GM19023 (cell line): ENCODE measurements at regions not wholly inside any gene's neighbourhood (a gene's known extent, or its start where the extent isn't known, plus 50 kb on each side); places are given as distances from the start of the nearest gene placed in this dataset.
"Not testable (repeated sequence)": the region's sequence is repeated elsewhere in the genome, so short reads cannot be mapped to it uniquely, and the experiment has no call there.

Experiments
- ATAC-seq: cut with Tn5 transposase; IDR thresholded peaks from one replicate; pipeline ENCODE4 v1.9.1; 2021; ENCODE audit warnings: mild to moderate bottlenecking, moderate library complexity; ENCODE audit not compliant: unreplicated experiment

- no peak for ATAC-seq
These were observed 186.5 kb upstream of the TMEM72 start for GRCh38 chr10:44724415-44725174.

DNA sequence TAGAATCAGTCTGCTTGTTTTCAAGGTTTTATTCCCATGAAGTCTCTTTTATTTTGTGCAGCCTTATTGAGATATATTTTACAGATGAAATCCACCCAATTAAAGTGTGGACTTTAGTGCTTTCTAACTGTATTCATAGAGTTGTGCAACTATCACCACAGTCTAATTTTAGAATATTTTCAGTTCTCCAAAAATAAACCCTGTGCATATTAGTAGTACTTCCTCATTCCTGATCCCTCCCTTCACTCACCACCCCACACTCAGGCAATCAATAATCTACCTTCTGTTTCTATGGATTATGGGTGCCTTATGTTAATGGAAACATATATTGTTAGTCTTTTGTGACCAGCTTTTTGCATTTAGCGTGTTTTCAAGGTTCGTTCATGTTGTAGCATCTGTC, 185.7 kb upstream of the TMEM72 start:
- ATAC-seq, result no peak

DNA sequence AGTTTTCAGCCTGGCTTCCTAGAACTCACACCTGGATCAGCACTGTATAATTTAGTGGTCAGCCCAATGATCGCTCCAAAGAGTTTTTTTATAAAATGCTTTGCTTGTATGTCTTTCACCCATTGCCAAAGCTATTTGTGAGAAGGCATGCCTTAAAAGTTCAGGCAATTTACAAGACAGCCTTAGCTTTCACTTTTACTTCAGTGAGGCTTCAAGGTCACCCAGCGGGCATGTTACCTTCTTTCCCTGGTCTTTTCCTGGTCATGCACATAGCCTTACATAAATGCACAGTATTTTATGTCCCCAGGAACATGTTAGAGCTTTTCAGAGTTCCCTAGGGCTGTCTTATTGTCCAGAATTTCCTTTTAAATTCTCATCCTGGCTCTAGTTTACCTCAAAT, 179.9 kb upstream of the TMEM72 start:
- ATAC-seq, result no peak

DNA sequence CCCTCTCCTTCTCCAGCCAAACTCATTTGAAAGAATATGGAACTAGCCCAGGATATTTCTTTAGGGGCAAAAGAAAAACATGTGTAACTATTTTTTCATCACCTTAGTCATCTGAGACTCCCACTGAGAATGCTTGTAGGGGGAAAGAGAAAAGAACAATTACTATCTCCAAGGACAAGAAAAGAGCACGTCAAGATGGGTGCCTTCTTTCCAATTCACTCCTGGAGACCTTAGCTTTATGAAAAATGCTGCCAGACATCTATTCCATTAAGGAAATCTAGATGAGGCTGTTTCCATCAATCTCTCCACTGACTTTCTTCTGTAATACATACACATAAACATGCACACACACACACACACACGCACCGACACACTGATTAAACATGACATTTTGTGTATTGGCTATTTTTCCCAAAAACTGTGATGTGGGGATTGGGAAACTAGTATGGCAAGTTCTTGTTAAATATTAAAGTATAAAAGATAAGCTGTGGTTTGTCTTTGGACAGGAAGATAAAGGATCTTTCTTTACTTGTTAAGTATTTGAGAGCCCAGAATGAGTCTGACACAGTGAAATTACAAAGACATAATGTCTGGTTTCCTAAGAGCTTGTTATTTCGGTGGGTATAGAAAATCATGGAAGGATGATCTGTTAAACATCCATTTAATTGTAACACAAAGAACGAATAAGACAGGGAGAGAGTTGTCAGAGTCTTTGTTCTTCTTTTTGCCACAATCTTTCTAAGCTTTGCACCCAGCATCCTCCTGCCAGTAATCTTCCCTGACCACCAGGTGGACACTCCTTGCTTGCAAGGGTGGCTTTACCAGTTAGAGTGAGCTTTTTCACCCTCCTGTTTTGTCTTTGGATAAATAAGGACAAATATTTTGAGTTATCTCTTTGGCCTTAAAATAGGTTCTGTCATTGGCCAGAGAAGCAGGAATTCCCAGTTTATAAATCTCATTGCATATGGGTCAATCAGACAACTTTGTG, 177.3 kb upstream of the TMEM72 start:
- no peak for ATAC-seq

GRCh38 chr10:44742248-44742647, 168.9 kb upstream of the TMEM72 start:
- ATAC-seq, result no peak

DNA sequence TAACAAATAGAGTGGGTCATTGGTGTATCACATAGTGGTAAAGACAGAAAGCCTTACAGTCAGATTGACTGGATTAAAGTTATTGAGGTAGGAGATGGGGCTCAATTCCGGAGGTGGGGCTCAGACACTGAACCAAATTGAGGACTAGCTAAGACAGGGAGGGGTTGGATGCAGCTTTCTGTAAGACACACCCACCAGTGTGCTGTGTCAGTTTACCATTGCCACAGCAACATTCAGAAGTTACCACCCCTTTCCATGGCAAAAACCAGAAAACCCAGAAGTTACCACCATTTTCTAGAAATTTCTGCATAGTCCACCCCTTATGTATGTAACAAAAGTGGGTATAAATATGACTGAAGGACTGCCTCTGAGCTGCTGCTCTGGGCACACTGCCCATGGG, 167.6 kb upstream of the TMEM72 start:
- ATAC-seq, result no peak

DNA sequence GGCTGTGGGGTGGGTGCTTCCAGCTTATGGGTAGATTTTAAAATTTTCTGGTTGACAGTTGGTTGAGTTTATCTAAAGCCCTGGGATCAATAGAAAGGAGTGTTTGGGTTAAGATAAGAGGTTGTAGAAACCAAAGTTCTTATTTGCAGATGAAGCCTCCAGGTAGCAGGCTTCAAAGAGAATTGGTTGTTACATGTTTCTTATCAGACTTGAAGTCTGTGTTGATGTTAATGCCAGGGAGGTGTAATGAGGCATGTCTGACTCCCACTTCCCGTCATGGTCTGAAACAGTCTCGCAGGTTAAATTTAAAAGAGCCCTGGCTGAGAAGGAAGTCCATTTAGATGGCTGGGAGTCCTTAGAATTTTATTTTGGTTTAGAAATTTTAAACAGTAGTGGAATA, 165.2 kb upstream of the TMEM72 start:
- ATAC-seq, result no peak

DNA sequence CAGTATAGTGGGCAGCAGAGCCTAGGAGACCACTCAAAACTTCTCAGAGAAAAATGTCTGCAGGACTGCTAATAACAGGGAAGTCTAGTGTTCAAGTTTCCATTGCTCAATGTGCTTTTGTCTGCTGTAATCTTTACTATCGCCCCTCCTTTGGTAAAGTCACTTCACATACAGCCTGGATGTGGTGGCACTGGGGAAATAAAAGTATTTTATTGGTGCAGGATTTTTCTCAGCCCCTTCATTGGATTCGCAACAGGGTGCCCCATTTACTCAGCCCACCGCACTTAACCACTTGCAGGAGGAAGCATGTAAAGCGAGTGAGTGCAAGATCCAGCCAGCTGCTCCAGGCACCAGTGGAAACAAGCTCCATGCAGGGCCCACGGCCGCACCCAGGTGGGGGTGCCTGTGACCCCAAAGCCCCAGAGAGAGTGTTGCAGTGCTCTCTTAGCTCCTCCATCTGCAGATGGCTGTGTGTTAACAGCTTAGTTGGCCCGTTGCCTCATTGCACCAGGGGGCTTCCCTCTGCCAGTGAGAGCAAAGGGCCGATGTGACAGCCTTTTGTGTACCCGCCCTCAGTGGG, 163.5 kb upstream of the TMEM72 start:
- ATAC-seq, result no peak

GRCh38 chr10:44749151-44749550, 162.0 kb upstream of the TMEM72 start:
- ATAC-seq, result no peak

DNA sequence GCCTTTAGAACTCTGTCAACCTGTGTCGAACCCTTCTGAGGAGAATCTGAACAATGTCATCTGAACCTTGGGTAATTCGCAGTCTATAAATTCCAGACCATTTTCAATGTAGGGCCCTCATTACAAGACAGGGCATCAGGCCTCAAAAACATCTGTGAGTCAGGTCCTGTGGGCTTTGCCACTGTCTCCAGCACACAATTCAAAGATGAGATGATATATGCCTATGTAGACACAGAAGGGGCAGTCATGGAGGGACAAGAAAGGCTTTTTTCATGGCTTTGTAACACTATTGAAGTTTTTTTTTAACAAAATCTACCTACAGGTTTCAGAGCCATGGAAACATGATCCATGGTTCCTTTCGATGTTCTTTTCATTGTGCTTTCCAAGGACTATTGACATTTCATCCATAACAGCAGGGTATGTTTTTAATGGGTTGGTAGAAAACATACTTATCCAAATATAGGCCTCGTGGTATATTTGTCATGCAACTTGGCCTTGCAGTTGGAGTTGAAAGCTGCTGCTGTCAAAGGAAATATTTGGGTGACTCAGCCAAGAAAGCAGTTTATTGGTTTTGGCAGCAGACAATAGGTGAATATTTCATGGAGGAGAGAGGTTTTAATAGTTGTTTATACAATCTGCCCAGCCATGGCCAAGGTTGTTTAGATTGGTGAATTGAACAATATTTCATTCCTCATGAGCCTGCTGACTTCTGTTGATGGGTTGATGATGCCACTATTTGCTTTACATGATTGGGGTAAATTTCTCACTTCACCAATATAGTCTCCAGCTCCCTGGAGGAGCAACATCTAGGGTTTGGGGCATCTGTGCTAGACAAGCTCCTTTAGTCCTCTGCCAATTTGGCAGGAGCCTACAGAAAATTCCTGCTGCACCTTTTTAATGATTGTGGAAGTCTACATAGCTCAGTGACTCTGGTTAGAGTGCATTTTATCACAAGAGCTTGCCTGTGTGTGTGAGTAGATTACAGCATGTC, 158.4 kb upstream of the TMEM72 start:
- no peak for ATAC-seq

DNA sequence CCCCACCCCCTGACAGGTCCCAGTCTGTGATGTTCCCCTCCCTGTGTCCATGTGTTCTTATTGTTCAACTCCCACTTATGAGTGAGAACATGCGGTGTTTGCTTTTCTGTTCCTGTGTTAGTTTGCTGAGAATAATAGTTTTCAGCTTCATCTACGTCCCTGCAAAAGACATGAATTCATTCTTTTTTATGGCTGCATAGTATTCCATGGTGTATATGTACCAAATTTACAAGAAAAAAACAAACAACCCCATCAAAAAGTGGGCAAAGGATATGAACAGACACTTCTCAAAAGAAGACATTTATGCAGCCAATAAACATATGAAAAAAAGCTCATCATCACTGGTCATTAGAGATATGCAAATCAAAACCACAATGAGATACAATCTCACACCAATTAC, 156.8 kb upstream of the TMEM72 start:
- not testable (repeated sequence) for ATAC-seq

GRCh38 chr10:44755481-44755880, 155.7 kb upstream of the TMEM72 start:
- ATAC-seq, result no peak

- no peak for ATAC-seq
These were observed 154.9 kb upstream of the TMEM72 start for GRCh38 chr10:44756216-44756615.

DNA sequence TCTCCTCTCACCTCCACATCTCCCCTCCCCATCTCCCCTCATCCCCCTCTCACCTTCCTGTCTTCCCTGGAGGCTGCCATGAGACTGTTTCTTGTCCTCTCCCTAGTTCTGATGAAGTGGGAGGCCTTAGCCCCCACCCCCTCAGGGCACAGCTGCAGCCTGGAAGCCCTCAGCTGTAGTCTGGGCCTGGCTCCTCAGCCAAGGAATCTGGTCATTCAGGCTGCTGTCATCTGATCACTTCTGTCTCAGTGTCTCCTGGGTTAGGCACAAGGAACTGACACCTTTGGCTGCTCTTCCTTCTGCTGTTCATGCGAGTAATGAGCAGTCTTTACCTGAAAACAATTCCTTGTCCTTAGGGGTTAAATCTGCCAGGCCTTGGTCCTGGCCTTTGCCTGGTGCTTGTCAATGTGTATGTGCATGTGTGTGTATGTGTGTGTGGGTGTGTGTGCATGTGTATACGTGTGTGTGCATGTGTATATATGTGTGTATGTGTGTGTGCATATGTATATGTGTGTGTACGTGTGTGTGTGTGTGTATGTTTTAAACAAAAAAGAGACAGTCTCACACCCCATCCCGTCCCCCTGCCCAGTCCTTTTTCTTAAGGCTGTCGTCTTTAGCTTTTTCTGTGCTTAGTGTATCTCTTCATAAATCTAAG, 153.5 kb upstream of the TMEM72 start:
- no peak for ATAC-seq

- no peak for ATAC-seq
These were observed 152.0 kb upstream of the TMEM72 start for GRCh38 chr10:44759122-44759521.

DNA sequence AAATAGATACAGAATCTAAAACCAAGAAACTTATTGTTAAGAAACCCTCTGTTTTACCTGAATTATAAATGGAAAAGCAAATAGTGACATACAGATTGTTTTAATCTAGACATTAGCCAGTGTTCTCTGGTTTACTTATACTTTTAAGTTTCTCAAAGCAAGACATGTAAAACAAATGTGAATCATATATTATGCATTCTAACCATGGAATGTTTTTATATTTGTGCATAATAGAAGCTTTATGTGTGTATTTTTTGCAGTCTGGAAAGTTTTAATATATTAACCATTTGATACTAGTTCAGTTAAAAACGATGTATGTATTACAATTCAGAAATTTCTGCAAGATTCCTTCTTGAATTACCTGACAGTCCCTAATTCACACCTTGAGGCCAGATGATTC, 150.6 kb upstream of the TMEM72 start:
- no peak for ATAC-seq

DNA sequence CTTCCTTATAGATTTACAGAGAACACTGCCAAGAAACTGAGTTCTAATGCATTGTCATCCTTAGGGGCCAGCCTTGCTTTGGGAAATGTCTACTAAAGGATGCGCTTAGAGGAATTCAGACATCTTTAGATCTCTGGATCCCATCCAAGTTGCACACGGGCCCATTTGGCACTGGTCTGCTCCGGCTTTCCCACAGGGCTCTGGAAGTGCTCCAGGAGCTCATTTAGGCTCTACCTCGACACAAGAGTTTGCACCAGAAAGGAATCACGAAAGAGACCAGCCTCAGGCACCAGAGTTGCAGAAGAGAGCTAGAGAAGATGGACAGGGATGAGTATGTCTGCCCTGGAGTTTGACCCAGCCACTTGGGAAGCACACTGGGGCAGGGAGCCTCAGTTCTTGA, 150.1 kb upstream of the TMEM72 start:
- ATAC-seq, result no peak

- ATAC-seq, result no peak
These were observed 147.8 kb upstream of the TMEM72 start for GRCh38 chr10:44763331-44763730.

DNA sequence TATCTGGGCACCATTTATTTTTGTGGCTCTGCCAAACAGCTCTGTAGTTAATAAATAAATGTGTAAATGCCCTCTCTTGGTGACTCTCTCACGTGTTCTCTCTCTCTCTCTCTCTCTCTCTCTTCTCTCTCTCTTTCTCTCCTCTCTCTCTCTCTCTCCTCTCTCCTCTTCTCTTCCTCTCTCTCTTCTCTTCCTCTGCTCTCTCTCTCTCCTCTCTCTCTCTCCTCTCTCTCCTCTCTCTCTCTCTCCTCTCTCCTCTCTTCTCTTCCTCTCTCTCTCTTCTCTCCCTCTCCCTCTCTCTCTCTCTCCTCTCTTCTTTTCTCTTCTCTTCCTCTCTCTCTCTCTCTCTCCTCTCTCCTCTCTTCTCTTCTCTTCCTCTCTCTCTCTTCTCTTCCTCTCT, 145.8 kb upstream of the TMEM72 start:
- ATAC-seq, result no peak

- no peak for ATAC-seq
These were observed 144.5 kb upstream of the TMEM72 start for GRCh38 chr10:44766631-44767030.
